ENCODE measurements at regions not wholly inside any gene's neighbourhood (a gene's known extent, or its start where the extent isn't known, plus 50 kb on each side); places are given as distances from the start of the nearest gene placed in this dataset.

GRCh38 chr7:145324081-145324480 lies 488.2 kb upstream of the TPK1 start:
- Histone ChIP-seq H3K4me2 (no peak overlapping the region), H3K4me1 (ENCODE audit: insufficient read depth) (no peaks in the 10 kb centered on the region), H3K9me2 (replicated peaks; ENCODE audit: insufficient read depth) (no peaks in the 10 kb centered on the region), H2AFZ (no peak overlapping the region), H3K36me3 (replicated peaks; ENCODE audit: insufficient read depth, low read depth) (no peaks in the 10 kb centered on the region), H3K79me2 (no peaks in the 10 kb centered on the region), H3K9me3 (ENCODE audit: low read depth) (no peaks in the 10 kb centered on the region), H4K20me1 (ENCODE audit: insufficient read depth, poor library complexity, severe bottlenecking) (no peaks in the 10 kb centered on the region), H3K4me3 (no peak overlapping the region), H3K27ac (no peak overlapping the region), H3K27me3 (no peaks in the 10 kb centered on the region)
- DNase-seq (ENCODE audit: low spot score): no peak
- 91% methylated on average over 21 of the region's 21 CpGs for WGBS (ENCODE audit: low lambda C conversion rate, missing lambda C conversion rate)
- TF ChIP-seq EZH2phosphoT487 (IDR thresholded peaks at IDR 0.05; ENCODE audit: low read depth, severe bottlenecking, unreplicated experiment) (no peak), EZH2 (IDR thresholded peaks at IDR 0.05; ENCODE audit: borderline replicate concordance) (no peak), CTCF (IDR thresholded peaks at IDR 0.05; ENCODE audit: poor library complexity) (no peak)

- no peaks in the 10 kb centered on the region for H3K9me2 ChIP-seq (replicated peaks; ENCODE audit: insufficient read depth)
- H3K4me2 ChIP-seq: no peak overlapping the region
- no peak overlapping the region for H3K4me3 ChIP-seq
- no peak overlapping the region for H2AFZ ChIP-seq
- no peak for DNase-seq (ENCODE audit: low spot score)
- H4K20me1 ChIP-seq (ENCODE audit: insufficient read depth, poor library complexity, severe bottlenecking): no peaks in the 10 kb centered on the region
- H3K9me3 ChIP-seq (ENCODE audit: low read depth): no peaks in the 10 kb centered on the region
- H3K79me2 ChIP-seq: no peaks in the 10 kb centered on the region
- H3K27me3 ChIP-seq: no peaks in the 10 kb centered on the region
- no peaks in the 10 kb centered on the region for H3K36me3 ChIP-seq (replicated peaks; ENCODE audit: insufficient read depth, low read depth)
- H3K4me1 ChIP-seq (ENCODE audit: insufficient read depth): no peaks in the 10 kb centered on the region
- no peak overlapping the region for H3K27ac ChIP-seq
- TF ChIP-seq EZH2 (IDR thresholded peaks at IDR 0.05; ENCODE audit: borderline replicate concordance) (no peak), CTCF (IDR thresholded peaks at IDR 0.05; ENCODE audit: poor library complexity) (no peak), EZH2phosphoT487 (IDR thresholded peaks at IDR 0.05; ENCODE audit: low read depth, severe bottlenecking, unreplicated experiment) (no peak)
- 91% methylated on average over 2 of the region's 2 CpGs for WGBS (ENCODE audit: low lambda C conversion rate, missing lambda C conversion rate)
Measured at GRCh38 chr7:145313551-145313950, 477.7 kb upstream of the TPK1 start.

- H3K9me2 ChIP-seq (replicated peaks; ENCODE audit: insufficient read depth): no peaks in the 10 kb centered on the region
- no peak for DNase-seq (ENCODE audit: low spot score)
- H3K9me3 ChIP-seq (ENCODE audit: low read depth): no peaks in the 10 kb centered on the region
- H3K4me3 ChIP-seq: no peak overlapping the region
- no peaks in the 10 kb centered on the region for H3K36me3 ChIP-seq (replicated peaks; ENCODE audit: insufficient read depth, low read depth)
- no peak for TF ChIP-seq EZH2 (IDR thresholded peaks at IDR 0.05; ENCODE audit: borderline replicate concordance)
- H3K79me2 ChIP-seq: no peaks in the 10 kb centered on the region
- H3K4me2 ChIP-seq: no peak overlapping the region
- H3K27me3 ChIP-seq: no peaks in the 10 kb centered on the region
- H3K27ac ChIP-seq: no peak overlapping the region
- WGBS (ENCODE audit: low lambda C conversion rate, missing lambda C conversion rate): 63% methylated on average over 1 of the region's 1 CpG
- no peaks in the 10 kb centered on the region for H4K20me1 ChIP-seq (ENCODE audit: insufficient read depth, poor library complexity, severe bottlenecking)
- no peak overlapping the region for H2AFZ ChIP-seq
- no peaks in the 10 kb centered on the region for H3K4me1 ChIP-seq (ENCODE audit: insufficient read depth)
Measured at GRCh38 chr7:145293754-145294153, 457.9 kb upstream of the TPK1 start.

GRCh38 chr7:145293228-145293701 lies 457.4 kb upstream of the TPK1 start:
- Histone ChIP-seq H3K4me3 (no peak overlapping the region), H3K9me2 (replicated peaks; ENCODE audit: insufficient read depth) (no peaks in the 10 kb centered on the region), H3K4me2 (no peak overlapping the region), H2AFZ (no peak overlapping the region), H4K20me1 (ENCODE audit: insufficient read depth, poor library complexity, severe bottlenecking) (no peaks in the 10 kb centered on the region), H3K9me3 (ENCODE audit: low read depth) (no peaks in the 10 kb centered on the region), H3K27me3 (no peaks in the 10 kb centered on the region), H3K4me1 (ENCODE audit: insufficient read depth) (no peaks in the 10 kb centered on the region), H3K27ac (no peak overlapping the region), H3K79me2 (no peaks in the 10 kb centered on the region), H3K36me3 (replicated peaks; ENCODE audit: insufficient read depth, low read depth) (no peaks in the 10 kb centered on the region)
- no peak for DNase-seq (ENCODE audit: low spot score)
- TF ChIP-seq CTCF (IDR thresholded peaks at IDR 0.05; ENCODE audit: poor library complexity) (no peak), EZH2 (IDR thresholded peaks at IDR 0.05; ENCODE audit: borderline replicate concordance) (no peak), EZH2phosphoT487 (IDR thresholded peaks at IDR 0.05; ENCODE audit: low read depth, severe bottlenecking, unreplicated experiment) (no peak)
- 65% methylated on average over 1 of the region's 1 CpG for WGBS (ENCODE audit: low lambda C conversion rate, missing lambda C conversion rate)
